Epithelial cell of proximal tubule (primary cell): ENCODE measurements at regions not wholly inside any gene's neighbourhood (a gene's known extent, or its start where the extent isn't known, plus 50 kb on each side); places are given as distances from the start of the nearest gene placed in this dataset.

ENCODE experiments used
- DNase-seq: peaks from one replicate; pipeline ENCODE4 v3.0.0-alpha.2; 2011; ENCODE audit warnings: low read depth
- H3K4me3 ChIP-seq: 2 replicates; pipeline ENCODE4 v1.5.1; 2011; ENCODE audit warnings: low read depth, mild to moderate bottlenecking, low read length
- TF ChIP-seq, protein P1 (sequence below): conservative IDR thresholded peaks from 2 replicates; pipeline ENCODE4 v1.5.1; 2012; ENCODE audit warnings: low read depth, mild to moderate bottlenecking, low read length

DNA sequence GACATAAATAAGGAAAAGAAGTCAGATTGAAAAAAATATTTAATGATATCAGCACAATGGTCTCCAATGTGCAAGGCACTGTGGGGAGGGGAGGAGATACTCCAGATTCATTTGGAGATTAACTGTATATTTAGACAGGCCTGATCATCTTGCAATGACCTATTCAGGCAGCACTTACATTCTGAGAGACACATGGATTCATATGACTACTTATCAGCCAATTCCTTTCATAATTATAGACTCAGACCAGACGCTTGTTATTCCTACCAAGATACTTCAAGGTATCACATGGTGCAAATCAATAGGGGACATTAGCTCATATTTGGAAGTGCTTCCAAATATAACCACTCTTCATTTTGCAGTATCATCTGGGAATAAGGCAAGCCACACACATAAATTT, 153.5 kb upstream of the TARS1 start:
- no peak for DNase-seq
- TF ChIP-seq, protein P1, sequence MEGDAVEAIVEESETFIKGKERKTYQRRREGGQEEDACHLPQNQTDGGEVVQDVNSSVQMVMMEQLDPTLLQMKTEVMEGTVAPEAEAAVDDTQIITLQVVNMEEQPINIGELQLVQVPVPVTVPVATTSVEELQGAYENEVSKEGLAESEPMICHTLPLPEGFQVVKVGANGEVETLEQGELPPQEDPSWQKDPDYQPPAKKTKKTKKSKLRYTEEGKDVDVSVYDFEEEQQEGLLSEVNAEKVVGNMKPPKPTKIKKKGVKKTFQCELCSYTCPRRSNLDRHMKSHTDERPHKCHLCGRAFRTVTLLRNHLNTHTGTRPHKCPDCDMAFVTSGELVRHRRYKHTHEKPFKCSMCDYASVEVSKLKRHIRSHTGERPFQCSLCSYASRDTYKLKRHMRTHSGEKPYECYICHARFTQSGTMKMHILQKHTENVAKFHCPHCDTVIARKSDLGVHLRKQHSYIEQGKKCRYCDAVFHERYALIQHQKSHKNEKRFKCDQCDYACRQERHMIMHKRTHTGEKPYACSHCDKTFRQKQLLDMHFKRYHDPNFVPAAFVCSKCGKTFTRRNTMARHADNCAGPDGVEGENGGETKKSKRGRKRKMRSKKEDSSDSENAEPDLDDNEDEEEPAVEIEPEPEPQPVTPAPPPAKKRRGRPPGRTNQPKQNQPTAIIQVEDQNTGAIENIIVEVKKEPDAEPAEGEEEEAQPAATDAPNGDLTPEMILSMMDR = no peak
- H3K4me3 ChIP-seq = no peak overlapping the region

GRCh38 chr5:33291216-33292000, 149.4 kb upstream of the TARS1 start:
- TF ChIP-seq, protein P1 = no peak
- DNase-seq = no peak
- H3K4me3 ChIP-seq = no peak overlapping the region

DNA sequence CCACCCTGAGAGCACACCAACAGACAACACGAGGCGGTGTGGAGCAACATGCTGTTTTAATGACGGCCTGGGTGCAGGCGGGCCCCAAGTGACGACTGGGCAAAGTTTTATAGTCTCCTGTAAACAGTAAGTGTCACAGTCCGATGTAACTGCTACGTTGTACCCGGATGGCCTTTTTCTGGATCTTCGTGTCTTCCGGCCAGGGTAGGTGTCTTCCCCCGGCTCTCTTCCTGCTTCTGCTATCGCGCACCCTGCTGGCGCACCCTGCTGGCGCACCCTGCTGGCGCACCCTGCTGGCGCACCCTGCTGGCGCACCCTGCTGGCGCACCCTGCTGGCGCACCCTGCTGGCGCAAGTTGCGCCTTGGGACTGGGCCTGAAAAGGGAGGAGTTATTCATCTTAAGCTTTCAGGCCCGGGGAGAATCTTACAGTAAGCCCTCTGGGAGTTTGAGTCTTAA, 143.0 kb upstream of the TARS1 start:
- no peak for DNase-seq
- no peak overlapping the region for H3K4me3 ChIP-seq
- TF ChIP-seq, protein P1 = peak; percentile 36

- TF ChIP-seq, protein P1 = peak; percentile 63
- no peak for DNase-seq
- no peak overlapping the region for H3K4me3 ChIP-seq
Measured at GRCh38 chr5:33299621-33300208, 141.1 kb upstream of the TARS1 start.

- TF ChIP-seq, protein P1 = no peak
- no peak overlapping the region for H3K4me3 ChIP-seq
- DNase-seq = no peak
Measured at GRCh38 chr5:33300209-33300742, 140.5 kb upstream of the TARS1 start.

- H3K4me3 ChIP-seq = no peak overlapping the region
- no peak for DNase-seq
- TF ChIP-seq, protein P1 = no peak
Measured at GRCh38 chr5:33303579-33304095, 137.1 kb upstream of the TARS1 start.

DNA sequence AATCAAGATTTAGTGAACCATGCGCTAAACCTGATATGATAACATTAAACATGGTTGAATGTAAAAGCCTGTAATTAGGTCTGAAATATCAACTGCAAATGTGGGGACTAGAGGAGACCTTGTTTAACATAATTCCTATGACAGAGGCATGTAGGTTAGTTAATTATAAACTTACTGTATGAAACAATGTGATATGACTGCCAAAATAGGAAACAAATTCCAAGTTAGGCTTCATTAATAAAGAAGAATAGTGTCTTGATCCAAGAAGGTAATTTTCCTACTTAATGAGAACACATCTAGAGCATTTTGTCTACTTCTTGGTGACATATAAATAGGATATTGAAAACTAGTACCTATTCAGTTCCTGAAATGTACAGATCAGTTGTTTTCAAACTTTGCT, 136.2 kb upstream of the TARS1 start:
- H3K4me3 ChIP-seq = no peak overlapping the region
- DNase-seq = no peak
- TF ChIP-seq, protein P1 = no peak
